ENCODE measurements at regions not wholly inside any gene's neighbourhood (a gene's known extent, or its start where the extent isn't known, plus 50 kb on each side); places are given as distances from the start of the nearest gene placed in this dataset.

DNA sequence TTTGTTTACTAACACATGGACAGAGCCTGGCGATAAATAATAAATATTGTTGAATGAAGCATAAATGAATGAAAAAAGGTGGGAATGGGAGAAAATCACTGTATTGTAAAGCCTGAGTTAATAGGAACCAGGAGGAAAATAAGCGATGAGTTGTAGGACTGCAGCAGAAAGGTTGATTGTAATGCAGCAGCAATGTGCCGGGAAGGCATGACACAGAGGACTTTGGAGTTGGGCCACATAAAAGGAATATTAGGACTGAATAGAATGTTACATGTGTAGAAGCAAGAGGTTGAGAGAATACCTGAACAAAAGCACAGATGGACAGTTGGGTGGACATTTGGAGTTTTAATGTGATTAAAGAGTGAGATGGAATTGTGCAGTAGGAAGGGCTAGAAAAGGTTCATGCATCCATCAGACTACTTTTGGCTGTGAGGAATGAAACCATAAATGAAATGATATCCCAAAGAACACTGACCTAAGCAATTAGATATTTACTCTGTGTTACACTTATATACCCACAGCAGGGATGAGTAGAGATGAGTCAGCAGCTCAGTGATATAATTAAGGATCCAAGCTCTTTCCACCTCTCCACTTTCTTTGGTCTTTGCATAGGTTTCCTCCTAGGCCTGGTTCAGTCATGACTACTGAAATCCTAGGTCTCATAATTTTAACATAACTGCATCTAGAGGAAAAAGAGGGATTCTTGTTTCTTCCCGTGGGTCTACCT, 55.4 kb downstream of the CCER1 start:
- Mint-ChIP-seq H3K36me3 (ENCODE audit: insufficient read depth) (no peaks in the 10 kb centered on the region), H3K4me3 (no peak overlapping the region), H3K4me1 (ENCODE audit: low read depth in 2 of 2) (no peaks in the 10 kb centered on the region), H3K27ac (no peak overlapping the region), H3K27me3 (no peaks in the 10 kb centered on the region), H3K9me3 (no peaks in the 10 kb centered on the region)
- ATAC-seq (replicated peaks): no peak
- no peak for DNase-seq

- no peak for ATAC-seq (replicated peaks)
- Mint-ChIP-seq H3K27me3 (no peaks in the 10 kb centered on the region), H3K4me1 (ENCODE audit: low read depth in 2 of 2) (no peaks in the 10 kb centered on the region), H3K9me3 (no peaks in the 10 kb centered on the region), H3K27ac (no peak overlapping the region), H3K4me3 (no peak overlapping the region), H3K36me3 (ENCODE audit: insufficient read depth) (no peaks in the 10 kb centered on the region)
- DNase-seq: no peak
These were observed 57.0 kb downstream of the CCER1 start for GRCh38 chr12:90897986-90898385.

GRCh38 chr12:90897316-90897715, 57.7 kb downstream of the CCER1 start:
- Mint-ChIP-seq H3K36me3 (ENCODE audit: insufficient read depth) (no peaks in the 10 kb centered on the region), H3K27ac (no peak overlapping the region), H3K4me3 (no peak overlapping the region), H3K27me3 (no peaks in the 10 kb centered on the region), H3K9me3 (no peaks in the 10 kb centered on the region), H3K4me1 (ENCODE audit: low read depth in 2 of 2) (no peaks in the 10 kb centered on the region)
- no peak for DNase-seq
- no peak for ATAC-seq (replicated peaks)

GRCh38 chr12:90896821-90897220, 58.2 kb downstream of the CCER1 start:
- no peaks in the 10 kb centered on the region for H3K36me3 Mint-ChIP-seq (ENCODE audit: insufficient read depth)
- no peak for DNase-seq
- H3K9me3 Mint-ChIP-seq: no peaks in the 10 kb centered on the region
- no peak for ATAC-seq (replicated peaks)
- H3K4me1 Mint-ChIP-seq (ENCODE audit: low read depth in 2 of 2): no peaks in the 10 kb centered on the region
- no peak overlapping the region for H3K27ac Mint-ChIP-seq
- H3K27me3 Mint-ChIP-seq: no peaks in the 10 kb centered on the region
- H3K4me3 Mint-ChIP-seq: no peak overlapping the region

DNA sequence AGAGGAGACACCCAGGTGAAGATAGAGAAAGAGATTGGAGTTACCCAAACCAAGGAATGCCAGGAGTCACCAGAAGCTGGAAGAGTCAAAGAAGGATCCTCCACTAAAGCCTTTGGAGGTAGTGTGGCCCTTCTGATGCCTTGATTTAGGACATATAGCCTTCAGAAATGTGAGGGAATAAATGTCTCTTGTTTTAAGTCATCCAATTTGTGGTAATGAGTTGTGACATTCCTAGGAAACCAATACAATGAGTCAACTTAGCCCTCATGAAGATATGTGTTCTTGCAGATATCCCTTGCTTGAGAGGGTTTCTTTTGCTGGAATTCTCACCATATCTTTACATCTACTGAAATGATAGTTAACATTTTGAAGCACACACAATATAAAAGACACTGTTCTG, 58.8 kb downstream of the CCER1 start:
- DNase-seq: no peak

GRCh38 chr12:90888316-90888715, 66.7 kb downstream of the CCER1 start:
- H3K27me3 Mint-ChIP-seq: no peaks in the 10 kb centered on the region
- ATAC-seq (replicated peaks) (no peak), DNase-seq (no peak)
- H3K27ac Mint-ChIP-seq: no peak overlapping the region
- H3K36me3 Mint-ChIP-seq (ENCODE audit: insufficient read depth): no peaks in the 10 kb centered on the region
- H3K4me1 Mint-ChIP-seq (ENCODE audit: low read depth in 2 of 2): no peaks in the 10 kb centered on the region
- no peaks in the 10 kb centered on the region for H3K9me3 Mint-ChIP-seq
- no peak overlapping the region for H3K4me3 Mint-ChIP-seq

More for the DNA sequence above, 58.8 kb downstream of the CCER1 start:
- no peak for ATAC-seq (replicated peaks)
- Mint-ChIP-seq H3K9me3 (no peaks in the 10 kb centered on the region), H3K4me1 (ENCODE audit: low read depth in 2 of 2) (no peaks in the 10 kb centered on the region), H3K4me3 (no peak overlapping the region), H3K27me3 (no peaks in the 10 kb centered on the region), H3K36me3 (ENCODE audit: insufficient read depth) (no peaks in the 10 kb centered on the region), H3K27ac (no peak overlapping the region)

GRCh38 chr12:90883456-90883855, 71.5 kb downstream of the CCER1 start:
- ATAC-seq (replicated peaks) (no peak), DNase-seq (no peak)
- no peaks in the 10 kb centered on the region for H3K4me1 Mint-ChIP-seq (ENCODE audit: low read depth in 2 of 2)
- no peaks in the 10 kb centered on the region for H3K36me3 Mint-ChIP-seq (ENCODE audit: insufficient read depth)
- no peak overlapping the region for H3K4me3 Mint-ChIP-seq
- no peak overlapping the region for H3K27ac Mint-ChIP-seq
- no peaks in the 10 kb centered on the region for H3K27me3 Mint-ChIP-seq
- no peaks in the 10 kb centered on the region for H3K9me3 Mint-ChIP-seq

- no peak for ATAC-seq (replicated peaks)
- Mint-ChIP-seq H3K4me3 (no peak overlapping the region), H3K4me1 (ENCODE audit: low read depth in 2 of 2) (no peaks in the 10 kb centered on the region)
These were observed 83.3 kb downstream of the CCER1 start for GRCh38 chr12:90871726-90872096.

DNA sequence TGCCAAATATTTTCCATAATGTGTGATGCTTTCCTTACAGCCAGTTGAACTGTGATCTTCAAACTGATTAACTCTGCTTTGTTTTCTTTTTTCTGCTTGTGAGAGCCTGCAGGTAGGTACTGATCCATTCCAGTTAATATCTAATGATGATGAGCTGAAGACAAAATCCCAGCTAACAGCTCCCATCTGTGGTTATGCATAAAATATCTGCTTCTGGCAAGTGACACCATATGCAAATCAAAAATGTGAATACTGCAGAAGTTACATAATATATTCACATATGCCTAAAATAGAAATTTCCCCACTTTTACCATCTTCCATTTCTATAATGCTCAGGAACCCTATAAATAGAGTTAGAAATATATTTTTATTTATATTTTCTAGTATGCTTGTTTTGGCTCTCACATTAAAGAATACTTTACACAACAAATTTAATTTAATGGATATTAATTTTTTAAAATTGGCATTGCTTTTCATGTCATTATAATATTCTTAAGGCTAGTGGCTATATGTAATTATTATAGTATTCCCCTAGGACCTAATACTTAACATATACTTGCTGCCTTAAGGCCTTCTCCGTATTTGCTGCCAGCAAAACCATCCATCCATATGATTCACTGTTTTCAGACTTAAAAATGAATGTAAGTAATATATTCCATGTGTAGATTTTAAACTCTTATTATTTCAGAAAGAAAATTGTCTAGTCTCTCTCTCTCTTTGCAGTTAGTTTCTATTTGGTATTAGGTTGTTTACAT, 83.8 kb downstream of the CCER1 start:
- H3K4me3 Mint-ChIP-seq: no peak overlapping the region
- ATAC-seq (replicated peaks) (no peak), DNase-seq (no peak)
- H3K27me3 Mint-ChIP-seq: no peaks in the 10 kb centered on the region
- peaks cover 2% of the 10 kb centered on the region for H3K36me3 Mint-ChIP-seq (ENCODE audit: insufficient read depth)
- peaks cover 0 to 2% of the 10 kb centered on the region in 2 donors for H3K9me3 Mint-ChIP-seq
- no peaks in the 10 kb centered on the region for H3K4me1 Mint-ChIP-seq (ENCODE audit: low read depth in 2 of 2)
- H3K27ac Mint-ChIP-seq: no peak overlapping the region

More at GRCh38 chr12:90871726-90872096, 83.3 kb downstream of the CCER1 start:
- Mint-ChIP-seq H3K27me3 (no peaks in the 10 kb centered on the region), H3K36me3 (ENCODE audit: insufficient read depth) (peaks cover 2% of the 10 kb centered on the region), H3K9me3 (peaks cover 0 to 2% of the 10 kb centered on the region in 2 donors), H3K27ac (no peak overlapping the region)
- DNase-seq: no peak

GRCh38 chr12:90868626-90869025, 86.3 kb downstream of the CCER1 start:
- Mint-ChIP-seq H3K4me3 (no peak overlapping the region), H3K9me3 (peaks cover 0 to 2% of the 10 kb centered on the region in 2 donors), H3K4me1 (ENCODE audit: low read depth in 2 of 2) (no peaks in the 10 kb centered on the region), H3K36me3 (ENCODE audit: insufficient read depth) (peaks cover 2% of the 10 kb centered on the region), H3K27ac (no peak overlapping the region), H3K27me3 (no peaks in the 10 kb centered on the region)
- ATAC-seq (replicated peaks) (no peak), DNase-seq (no peak)

DNA sequence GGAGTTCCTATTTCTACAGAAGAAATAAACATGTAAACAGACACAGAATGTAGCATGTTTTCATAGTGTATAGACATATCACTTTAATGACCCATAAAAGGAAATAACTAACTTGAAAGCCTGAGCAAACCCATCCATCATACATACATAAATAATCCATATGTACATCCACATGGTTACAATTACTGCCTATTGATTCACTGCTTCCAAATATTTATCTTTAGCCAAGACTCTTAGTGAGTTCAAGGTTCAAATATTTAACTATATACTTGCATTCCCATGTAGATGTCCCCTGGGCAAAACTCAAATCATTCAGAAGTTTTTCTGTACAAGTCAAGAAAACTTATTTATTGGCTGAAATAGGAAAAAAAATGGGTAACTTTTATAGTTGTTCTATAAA, 95.4 kb downstream of the CCER1 start:
- no peaks in the 10 kb centered on the region for H3K27me3 Mint-ChIP-seq
- no peak overlapping the region for H3K4me3 Mint-ChIP-seq
- no peak for DNase-seq
- no peaks in the 10 kb centered on the region for H3K9me3 Mint-ChIP-seq
- H3K4me1 Mint-ChIP-seq (ENCODE audit: low read depth in 2 of 2): no peaks in the 10 kb centered on the region
- H3K27ac Mint-ChIP-seq: no peak overlapping the region
- no peak for ATAC-seq (replicated peaks)
- no peaks in the 10 kb centered on the region for H3K36me3 Mint-ChIP-seq (ENCODE audit: insufficient read depth)

DNA sequence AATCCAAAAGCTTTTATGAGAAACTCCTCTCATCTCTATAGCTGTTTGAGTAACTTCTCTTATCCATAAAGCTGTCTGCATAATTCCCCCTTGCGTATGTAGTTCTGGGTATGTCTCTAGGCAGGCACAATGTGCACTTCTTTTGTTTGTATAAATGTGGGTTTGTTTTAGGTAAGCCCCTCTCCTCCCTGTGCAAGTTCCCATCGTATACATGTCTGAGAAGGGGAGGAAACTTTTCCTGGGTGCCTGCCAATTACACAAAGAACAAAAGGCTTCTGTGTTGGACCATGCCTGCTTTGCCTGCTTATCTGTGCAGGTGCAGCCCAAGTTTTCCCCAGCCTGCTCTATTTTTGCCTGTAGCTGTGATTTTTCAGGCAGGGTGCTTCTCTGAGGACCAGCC, 96.7 kb downstream of the CCER1 start:
- DNase-seq (no peak), ATAC-seq (replicated peaks) (no peak)
- Mint-ChIP-seq H3K36me3 (ENCODE audit: insufficient read depth) (no peaks in the 10 kb centered on the region), H3K27me3 (no peaks in the 10 kb centered on the region), H3K27ac (no peak overlapping the region), H3K4me1 (ENCODE audit: low read depth in 2 of 2) (no peaks in the 10 kb centered on the region), H3K4me3 (no peak overlapping the region), H3K9me3 (no peaks in the 10 kb centered on the region)

- H3K4me3 Mint-ChIP-seq: no peak overlapping the region
- no peak overlapping the region for H3K27ac Mint-ChIP-seq
- H3K36me3 Mint-ChIP-seq (ENCODE audit: insufficient read depth): no peaks in the 10 kb centered on the region
- H3K27me3 Mint-ChIP-seq: no peaks in the 10 kb centered on the region
- no peak for DNase-seq
- no peaks in the 10 kb centered on the region for H3K4me1 Mint-ChIP-seq (ENCODE audit: low read depth in 2 of 2)
- no peaks in the 10 kb centered on the region for H3K9me3 Mint-ChIP-seq
- ATAC-seq (replicated peaks): no peak
These were observed 99.4 kb downstream of the CCER1 start for GRCh38 chr12:90855534-90855933.

- Mint-ChIP-seq H3K36me3 (ENCODE audit: insufficient read depth) (peaks cover 2% of the 10 kb centered on the region), H3K27ac (no peak overlapping the region), H3K9me3 (no peaks in the 10 kb centered on the region), H3K4me3 (no peak overlapping the region), H3K4me1 (ENCODE audit: low read depth in 2 of 2) (no peaks in the 10 kb centered on the region), H3K27me3 (no peaks in the 10 kb centered on the region)
- no peak for DNase-seq
- no peak for ATAC-seq (replicated peaks)
These were observed 100.8 kb downstream of the CCER1 start for GRCh38 chr12:90854136-90854689.
